ENCODE measurements at regions not wholly inside any gene's neighbourhood (a gene's known extent, or its start where the extent isn't known, plus 50 kb on each side); places are given as distances from the start of the nearest gene placed in this dataset.
A peak's percentile ranks its signal among the peaks of the same experiment; 100 is the strongest.

DNA sequence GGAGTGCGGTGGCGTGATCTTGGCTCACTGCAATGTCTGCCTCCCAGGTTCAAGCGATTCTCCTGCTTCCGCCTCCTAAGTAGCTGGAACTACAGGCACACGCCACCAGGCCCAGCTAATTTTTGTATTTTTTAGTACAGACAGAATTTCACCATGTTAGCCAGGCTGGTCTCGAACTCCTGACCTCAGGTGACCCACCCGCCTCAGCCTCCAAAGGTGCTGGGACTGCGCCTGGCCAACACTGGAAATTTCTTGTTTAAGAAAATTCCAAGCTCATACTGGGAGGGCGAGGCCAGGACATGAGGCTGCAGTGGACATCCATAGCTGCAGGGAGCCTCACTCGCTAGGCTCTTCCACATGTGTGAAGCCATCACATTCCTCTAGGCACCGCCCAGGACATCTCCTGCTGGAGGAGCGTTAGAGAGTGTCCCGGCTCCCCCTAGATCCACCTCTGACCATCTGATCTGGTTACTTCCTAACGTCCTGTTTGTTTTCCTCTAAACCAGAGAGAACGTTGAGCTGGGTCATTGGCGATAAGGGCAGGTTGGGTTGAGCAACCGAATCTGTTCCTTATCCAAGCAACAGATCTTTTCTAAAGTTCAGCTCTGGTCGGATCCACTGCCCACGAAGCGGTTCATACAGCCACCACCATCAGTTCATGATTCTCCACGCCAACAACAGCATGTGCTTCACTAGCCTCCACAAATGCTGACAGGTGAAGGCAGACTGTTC, 108.2 kb upstream of the MED13L start:
- TF ChIP-seq CTCF (IDR thresholded peaks at IDR 0.05), result no peak
- intact Hi-C loops (cut with DNase I, micrococcal nuclease), result no loop called here
- Histone ChIP-seq H3K4me3 (no peak overlapping the region), H3K9me3 (no peaks in the 10 kb centered on the region), H3K4me1 (ENCODE audit: low read depth) (no peaks in the 10 kb centered on the region), H3K36me3 (ENCODE audit: low read depth) (no peaks in the 10 kb centered on the region)
- DNase-seq (no peak), ATAC-seq (no peak)

GRCh38 chr12:116389326-116389725, 111.8 kb upstream of the MED13L start:
- ATAC-seq, result no peak
- intact Hi-C loops (cut with DNase I, micrococcal nuclease), result no loop called here
- H3K4me1 ChIP-seq (ENCODE audit: low read depth), result no peaks in the 10 kb centered on the region
- DNase-seq, result no peak
- H3K36me3 ChIP-seq (ENCODE audit: low read depth), result no peaks in the 10 kb centered on the region
- no peaks in the 10 kb centered on the region for H3K9me3 ChIP-seq
- H3K4me3 ChIP-seq, result no peak overlapping the region
- TF ChIP-seq CTCF (IDR thresholded peaks at IDR 0.05), result no peak

GRCh38 chr12:116389990-116390389, 112.5 kb upstream of the MED13L start:
- intact Hi-C loops (cut with DNase I, micrococcal nuclease), result no loop called here
- no peak for TF ChIP-seq CTCF (IDR thresholded peaks at IDR 0.05)
- ATAC-seq, result peak; percentile 21
- no peak overlapping the region for H3K4me3 ChIP-seq
- no peaks in the 10 kb centered on the region for H3K36me3 ChIP-seq (ENCODE audit: low read depth)
- H3K4me1 ChIP-seq (ENCODE audit: low read depth), result no peaks in the 10 kb centered on the region
- no peak for DNase-seq
- no peaks in the 10 kb centered on the region for H3K9me3 ChIP-seq

DNA sequence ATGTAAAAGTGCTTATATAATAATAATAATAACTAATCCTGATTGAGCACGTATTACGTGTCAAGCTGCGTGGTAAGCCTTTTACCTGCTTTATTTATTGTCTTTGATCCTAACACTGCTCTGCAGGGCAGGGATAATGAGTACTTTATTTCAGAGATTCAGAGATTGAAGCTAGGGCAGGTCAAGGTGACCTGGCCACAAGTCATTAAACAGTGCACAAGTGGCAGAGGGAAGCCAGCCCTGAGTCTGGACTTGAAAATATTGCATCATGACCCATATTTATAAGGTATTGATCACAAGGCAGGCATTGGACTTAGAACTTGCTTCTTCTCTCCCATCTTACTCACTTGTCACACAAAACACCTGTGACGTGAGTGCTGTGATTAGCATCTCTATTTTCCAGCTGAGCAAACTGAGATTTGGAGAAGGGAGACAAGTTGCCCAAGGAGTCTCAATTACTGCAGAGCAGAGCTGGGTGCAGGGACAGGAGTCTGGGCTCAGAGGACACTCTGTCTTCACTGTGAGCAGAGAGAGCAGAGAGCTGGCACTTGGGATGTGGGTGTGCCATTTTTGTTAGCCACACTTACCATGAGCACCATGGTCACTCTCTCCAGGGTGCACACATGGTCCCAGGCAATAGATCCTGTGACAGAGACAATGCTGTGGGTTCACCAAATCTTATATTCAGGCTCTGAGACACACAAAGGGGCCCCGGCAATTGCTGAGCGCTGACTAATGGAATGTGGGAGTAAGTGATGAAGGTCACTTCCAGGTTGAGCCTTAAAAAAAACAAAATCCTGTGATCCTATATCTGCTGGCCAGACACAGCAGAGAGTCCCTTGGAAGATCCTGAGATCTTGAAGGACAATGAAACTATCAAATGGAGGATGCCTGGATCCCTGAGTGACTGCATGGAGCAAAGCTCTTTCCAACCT, 113.2 kb upstream of the MED13L start:
- no peaks in the 10 kb centered on the region for H3K9me3 ChIP-seq
- ATAC-seq, result no peak
- intact Hi-C loops (cut with DNase I, micrococcal nuclease), result no loop called here
- H3K36me3 ChIP-seq (ENCODE audit: low read depth), result no peaks in the 10 kb centered on the region
- H3K4me3 ChIP-seq, result no peak overlapping the region
- no peak for DNase-seq
- TF ChIP-seq CTCF (IDR thresholded peaks at IDR 0.05), result no peak
- no peaks in the 10 kb centered on the region for H3K4me1 ChIP-seq (ENCODE audit: low read depth)

DNA sequence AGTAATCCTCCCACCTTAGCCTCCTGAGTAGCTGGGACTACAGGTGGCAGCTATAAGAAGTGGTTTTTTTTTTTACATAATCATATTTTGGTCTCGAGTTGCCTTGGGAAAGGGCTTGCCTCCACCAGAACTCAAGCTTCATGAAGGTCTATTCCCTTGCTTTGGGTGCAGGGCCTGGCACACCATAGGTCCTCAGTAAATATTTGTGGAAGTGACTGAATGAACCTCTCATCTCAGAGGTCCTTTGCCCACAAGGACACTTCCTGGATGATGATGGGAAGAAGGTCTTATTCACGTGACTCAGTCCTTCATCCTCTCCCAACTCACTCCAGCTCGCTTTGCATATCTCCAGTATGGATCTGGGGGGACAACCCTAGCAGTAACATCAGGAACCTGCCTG, 114.0 kb upstream of the MED13L start:
- H3K4me3 ChIP-seq, result no peak overlapping the region
- no peaks in the 10 kb centered on the region for H3K4me1 ChIP-seq (ENCODE audit: low read depth)
- no peak for TF ChIP-seq CTCF (IDR thresholded peaks at IDR 0.05)
- H3K36me3 ChIP-seq (ENCODE audit: low read depth), result no peaks in the 10 kb centered on the region
- H3K9me3 ChIP-seq, result no peaks in the 10 kb centered on the region
- intact Hi-C loops (cut with DNase I, micrococcal nuclease), result no loop called here
- no peak for ATAC-seq
- no peak for DNase-seq
